ENCODE measurements at regions not wholly inside any gene's neighbourhood (a gene's known extent, or its start where the extent isn't known, plus 50 kb on each side); places are given as distances from the start of the nearest gene placed in this dataset.

- no peak for TF ChIP-seq CTCF (conservative IDR thresholded peaks at IDR 0.05; ENCODE audit: control insufficient read depth, insufficient read depth, low read depth, low read length)
- DNase-seq (ENCODE audit: low read depth) = no peak
- H3K4me3 ChIP-seq (ENCODE audit: control insufficient read depth, low read depth, low read length) = no peak overlapping the region
These were observed 165.7 kb upstream of the AFDN start for GRCh38 chr6:167660944-167661551.

GRCh38 chr6:167661552-167662044, 165.1 kb upstream of the AFDN start:
- DNase-seq (ENCODE audit: low read depth) = no peak
- no peak overlapping the region for H3K4me3 ChIP-seq (ENCODE audit: control insufficient read depth, low read depth, low read length)
- no peak for TF ChIP-seq CTCF (conservative IDR thresholded peaks at IDR 0.05; ENCODE audit: control insufficient read depth, insufficient read depth, low read depth, low read length)

GRCh38 chr6:167662075-167662880, 164.4 kb upstream of the AFDN start:
- no peak for DNase-seq (ENCODE audit: low read depth)
- H3K4me3 ChIP-seq (ENCODE audit: control insufficient read depth, low read depth, low read length) = no peak overlapping the region
- TF ChIP-seq CTCF (conservative IDR thresholded peaks at IDR 0.05; ENCODE audit: control insufficient read depth, insufficient read depth, low read depth, low read length) = no peak

GRCh38 chr6:167662881-167663205, 163.9 kb upstream of the AFDN start:
- H3K4me3 ChIP-seq (ENCODE audit: control insufficient read depth, low read depth, low read length) = no peak overlapping the region
- TF ChIP-seq CTCF (conservative IDR thresholded peaks at IDR 0.05; ENCODE audit: control insufficient read depth, insufficient read depth, low read depth, low read length) = no peak
- no peak for DNase-seq (ENCODE audit: low read depth)

- TF ChIP-seq CTCF (conservative IDR thresholded peaks at IDR 0.05; ENCODE audit: control insufficient read depth, insufficient read depth, low read depth, low read length) = no peak
- H3K4me3 ChIP-seq (ENCODE audit: control insufficient read depth, low read depth, low read length) = no peak overlapping the region
- DNase-seq (ENCODE audit: low read depth) = no peak
These were observed 163.4 kb upstream of the AFDN start for GRCh38 chr6:167663316-167663715.

- H3K4me3 ChIP-seq (ENCODE audit: control insufficient read depth, low read depth, low read length) = no peak overlapping the region
- DNase-seq (ENCODE audit: low read depth) = no peak
- no peak for TF ChIP-seq CTCF (conservative IDR thresholded peaks at IDR 0.05; ENCODE audit: control insufficient read depth, insufficient read depth, low read depth, low read length)
These were observed 162.8 kb upstream of the AFDN start for GRCh38 chr6:167663784-167664443.

All from fibroblast of mammary gland (primary cell).